ENCODE measurements at regions not wholly inside any gene's neighbourhood (a gene's known extent, or its start where the extent isn't known, plus 50 kb on each side); places are given as distances from the start of the nearest gene placed in this dataset.

- TF ChIP-seq POU6F1 (CRISPR knock-in tag; IDR thresholded peaks at IDR 0.05; ENCODE audit: borderline replicate concordance, low read depth) (no peak), SNAI2 (CRISPR knock-in tag; IDR thresholded peaks at IDR 0.05) (no peak), OSR1 (CRISPR knock-in tag; IDR thresholded peaks at IDR 0.05) (no peak), CSDC2 (CRISPR knock-in tag; IDR thresholded peaks at IDR 0.05) (no peak), ISL1 (CRISPR knock-in tag; IDR thresholded peaks at IDR 0.05) (no peak), GLIS3 (CRISPR knock-in tag; IDR thresholded peaks at IDR 0.05) (no peak), ZNF70 (CRISPR knock-in tag; IDR thresholded peaks at IDR 0.05) (no peak), ARNTL (CRISPR knock-in tag; IDR thresholded peaks at IDR 0.05; ENCODE audit: borderline replicate concordance, low read depth) (no peak)
- ATAC-seq, result no peak
Measured at GRCh38 chr2:150230004-150230403, 257.5 kb downstream of the RND3 start.

GRCh38 chr2:150228936-150229335, 258.5 kb downstream of the RND3 start:
- ATAC-seq, result no peak
- TF ChIP-seq TOX (CRISPR knock-in tag; IDR thresholded peaks at IDR 0.05; ENCODE audit: borderline replicate concordance) (no peak), TCF4 (CRISPR knock-in tag; IDR thresholded peaks at IDR 0.05; ENCODE audit: borderline replicate concordance) (no peak), RARB (CRISPR knock-in tag; IDR thresholded peaks at IDR 0.05) (no peak), ZNF8 (CRISPR knock-in tag; IDR thresholded peaks at IDR 0.05) (no peak), POU6F1 (CRISPR knock-in tag; IDR thresholded peaks at IDR 0.05; ENCODE audit: borderline replicate concordance, low read depth) (no peak), ZFP30 (CRISPR knock-in tag; IDR thresholded peaks at IDR 0.05) (no peak), SNAI2 (CRISPR knock-in tag; IDR thresholded peaks at IDR 0.05) (no peak), GLIS3 (CRISPR knock-in tag; IDR thresholded peaks at IDR 0.05) (no peak), BACH2 (CRISPR knock-in tag; IDR thresholded peaks at IDR 0.05; ENCODE audit: borderline replicate concordance) (no peak), ZC3H10 (CRISPR knock-in tag; IDR thresholded peaks at IDR 0.05) (no peak), CSDC2 (CRISPR knock-in tag; IDR thresholded peaks at IDR 0.05) (no peak), ISL1 (CRISPR knock-in tag; IDR thresholded peaks at IDR 0.05) (no peak), ARNTL (CRISPR knock-in tag; IDR thresholded peaks at IDR 0.05; ENCODE audit: borderline replicate concordance, low read depth) (no peak), ESRRG (CRISPR knock-in tag; IDR thresholded peaks at IDR 0.05) (no peak)
- TF ChIP-seq, protein P1, sequence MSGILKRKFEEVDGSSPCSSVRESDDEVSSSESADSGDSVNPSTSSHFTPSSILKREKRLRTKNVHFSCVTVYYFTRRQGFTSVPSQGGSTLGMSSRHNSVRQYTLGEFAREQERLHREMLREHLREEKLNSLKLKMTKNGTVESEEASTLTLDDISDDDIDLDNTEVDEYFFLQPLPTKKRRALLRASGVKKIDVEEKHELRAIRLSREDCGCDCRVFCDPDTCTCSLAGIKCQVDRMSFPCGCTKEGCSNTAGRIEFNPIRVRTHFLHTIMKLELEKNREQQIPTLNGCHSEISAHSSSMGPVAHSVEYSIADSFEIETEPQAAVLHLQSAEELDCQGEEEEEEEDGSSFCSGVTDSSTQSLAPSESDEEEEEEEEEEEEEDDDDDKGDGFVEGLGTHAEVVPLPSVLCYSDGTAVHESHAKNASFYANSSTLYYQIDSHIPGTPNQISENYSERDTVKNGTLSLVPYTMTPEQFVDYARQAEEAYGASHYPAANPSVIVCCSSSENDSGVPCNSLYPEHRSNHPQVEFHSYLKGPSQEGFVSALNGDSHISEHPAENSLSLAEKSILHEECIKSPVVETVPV (CRISPR knock-in tag; IDR thresholded peaks at IDR 0.05), result no peak
- TF ChIP-seq, protein P2, sequence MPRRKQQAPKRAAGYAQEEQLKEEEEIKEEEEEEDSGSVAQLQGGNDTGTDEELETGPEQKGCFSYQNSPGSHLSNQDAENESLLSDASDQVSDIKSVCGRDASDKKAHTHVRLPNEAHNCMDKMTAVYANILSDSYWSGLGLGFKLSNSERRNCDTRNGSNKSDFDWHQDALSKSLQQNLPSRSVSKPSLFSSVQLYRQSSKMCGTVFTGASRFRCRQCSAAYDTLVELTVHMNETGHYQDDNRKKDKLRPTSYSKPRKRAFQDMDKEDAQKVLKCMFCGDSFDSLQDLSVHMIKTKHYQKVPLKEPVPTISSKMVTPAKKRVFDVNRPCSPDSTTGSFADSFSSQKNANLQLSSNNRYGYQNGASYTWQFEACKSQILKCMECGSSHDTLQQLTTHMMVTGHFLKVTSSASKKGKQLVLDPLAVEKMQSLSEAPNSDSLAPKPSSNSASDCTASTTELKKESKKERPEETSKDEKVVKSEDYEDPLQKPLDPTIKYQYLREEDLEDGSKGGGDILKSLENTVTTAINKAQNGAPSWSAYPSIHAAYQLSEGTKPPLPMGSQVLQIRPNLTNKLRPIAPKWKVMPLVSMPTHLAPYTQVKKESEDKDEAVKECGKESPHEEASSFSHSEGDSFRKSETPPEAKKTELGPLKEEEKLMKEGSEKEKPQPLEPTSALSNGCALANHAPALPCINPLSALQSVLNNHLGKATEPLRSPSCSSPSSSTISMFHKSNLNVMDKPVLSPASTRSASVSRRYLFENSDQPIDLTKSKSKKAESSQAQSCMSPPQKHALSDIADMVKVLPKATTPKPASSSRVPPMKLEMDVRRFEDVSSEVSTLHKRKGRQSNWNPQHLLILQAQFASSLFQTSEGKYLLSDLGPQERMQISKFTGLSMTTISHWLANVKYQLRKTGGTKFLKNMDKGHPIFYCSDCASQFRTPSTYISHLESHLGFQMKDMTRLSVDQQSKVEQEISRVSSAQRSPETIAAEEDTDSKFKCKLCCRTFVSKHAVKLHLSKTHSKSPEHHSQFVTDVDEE (CRISPR knock-in tag; IDR thresholded peaks at IDR 0.05), result no peak
- TF ChIP-seq, protein P3, sequence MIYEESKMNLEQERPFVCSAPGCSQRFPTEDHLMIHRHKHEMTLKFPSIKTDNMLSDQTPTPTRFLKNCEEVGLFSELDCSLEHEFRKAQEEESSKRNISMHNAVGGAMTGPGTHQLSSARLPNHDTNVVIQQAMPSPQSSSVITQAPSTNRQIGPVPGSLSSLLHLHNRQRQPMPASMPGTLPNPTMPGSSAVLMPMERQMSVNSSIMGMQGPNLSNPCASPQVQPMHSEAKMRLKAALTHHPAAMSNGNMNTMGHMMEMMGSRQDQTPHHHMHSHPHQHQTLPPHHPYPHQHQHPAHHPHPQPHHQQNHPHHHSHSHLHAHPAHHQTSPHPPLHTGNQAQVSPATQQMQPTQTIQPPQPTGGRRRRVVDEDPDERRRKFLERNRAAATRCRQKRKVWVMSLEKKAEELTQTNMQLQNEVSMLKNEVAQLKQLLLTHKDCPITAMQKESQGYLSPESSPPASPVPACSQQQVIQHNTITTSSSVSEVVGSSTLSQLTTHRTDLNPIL (CRISPR knock-in tag; IDR thresholded peaks at IDR 0.05; ENCODE audit: low read depth), result no peak
- TF ChIP-seq, protein P4, sequence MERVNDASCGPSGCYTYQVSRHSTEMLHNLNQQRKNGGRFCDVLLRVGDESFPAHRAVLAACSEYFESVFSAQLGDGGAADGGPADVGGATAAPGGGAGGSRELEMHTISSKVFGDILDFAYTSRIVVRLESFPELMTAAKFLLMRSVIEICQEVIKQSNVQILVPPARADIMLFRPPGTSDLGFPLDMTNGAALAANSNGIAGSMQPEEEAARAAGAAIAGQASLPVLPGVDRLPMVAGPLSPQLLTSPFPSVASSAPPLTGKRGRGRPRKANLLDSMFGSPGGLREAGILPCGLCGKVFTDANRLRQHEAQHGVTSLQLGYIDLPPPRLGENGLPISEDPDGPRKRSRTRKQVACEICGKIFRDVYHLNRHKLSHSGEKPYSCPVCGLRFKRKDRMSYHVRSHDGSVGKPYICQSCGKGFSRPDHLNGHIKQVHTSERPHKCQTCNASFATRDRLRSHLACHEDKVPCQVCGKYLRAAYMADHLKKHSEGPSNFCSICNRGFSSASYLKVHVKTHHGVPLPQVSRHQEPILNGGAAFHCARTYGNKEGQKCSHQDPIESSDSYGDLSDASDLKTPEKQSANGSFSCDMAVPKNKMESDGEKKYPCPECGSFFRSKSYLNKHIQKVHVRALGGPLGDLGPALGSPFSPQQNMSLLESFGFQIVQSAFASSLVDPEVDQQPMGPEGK (CRISPR knock-in tag; IDR thresholded peaks at IDR 0.05; ENCODE audit: borderline replicate concordance), result no peak

Measured in SK-N-SH treated with all-trans-retinoic acid at 6 μM for 48 hours (cell line).